Transverse colon (tissue), 4 donors: ENCODE measurements at regions not wholly inside any gene's neighbourhood (a gene's known extent, or its start where the extent isn't known, plus 50 kb on each side); places are given as distances from the start of the nearest gene placed in this dataset.

Experiments
- EP300 ChIP-seq: sonication (generic); formaldehyde crosslinking; IDR thresholded peaks from one replicate; pipeline ENCODE4 v1.6.1; 2017; ENCODE audit warnings: antibody characterized with exemption, low read depth
- POLR2A ChIP-seq: fragments of 450-650 bp; IDR thresholded peaks from one replicate; pipeline ENCODE4 v1.6.1; 2016; ENCODE audit warnings: antibody characterized with exemption, mild to moderate bottlenecking, moderate library complexity
- POLR2AphosphoS5 ChIP-seq, 3 donors: sonication (generic); formaldehyde crosslinking; IDR thresholded peaks; one replicate each; pipeline ENCODE4 v1.6.1; 2016; ENCODE audit warnings: antibody characterized with exemption in 3 of 3
- TF ChIP-seq, protein P1 (sequence below), 5 experiments: fragments of 200-600 bp in 3 of 5; fragments of 450-650 bp in 2 of 5; sonication (generic) in 3 of 5; IDR thresholded peaks; 1 replicate in 2 of 5; 2 replicates in 3 of 5; pipeline ENCODE4 v1.5.1; 2016 to 2017; ENCODE audit warnings: antibody characterized with exemption in 5 of 5, inconsistent platforms in 3 of 5, mild to moderate bottlenecking in 2 of 5, moderate library complexity in 1 of 5

DNA sequence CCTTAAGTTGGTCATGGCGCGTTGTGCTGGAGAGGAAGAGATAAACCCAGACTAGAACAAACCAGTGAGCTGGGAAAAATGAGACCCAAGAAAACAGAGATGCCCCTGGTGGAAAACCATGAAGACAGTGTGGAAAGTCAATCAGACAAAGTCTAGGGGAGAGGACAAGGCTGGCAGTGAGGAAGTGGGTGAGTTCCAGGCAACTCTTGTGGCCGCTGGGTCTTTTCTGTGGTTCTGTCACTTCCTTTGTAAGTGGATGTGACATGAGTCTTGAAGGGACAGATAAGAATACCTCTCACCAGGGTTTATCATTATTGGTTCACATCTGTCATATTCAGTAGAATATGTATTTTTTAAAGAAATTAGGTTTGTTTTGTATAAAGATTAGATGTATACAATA is 738.4 kb downstream of the DHX35 start:
- TF ChIP-seq, protein P1, sequence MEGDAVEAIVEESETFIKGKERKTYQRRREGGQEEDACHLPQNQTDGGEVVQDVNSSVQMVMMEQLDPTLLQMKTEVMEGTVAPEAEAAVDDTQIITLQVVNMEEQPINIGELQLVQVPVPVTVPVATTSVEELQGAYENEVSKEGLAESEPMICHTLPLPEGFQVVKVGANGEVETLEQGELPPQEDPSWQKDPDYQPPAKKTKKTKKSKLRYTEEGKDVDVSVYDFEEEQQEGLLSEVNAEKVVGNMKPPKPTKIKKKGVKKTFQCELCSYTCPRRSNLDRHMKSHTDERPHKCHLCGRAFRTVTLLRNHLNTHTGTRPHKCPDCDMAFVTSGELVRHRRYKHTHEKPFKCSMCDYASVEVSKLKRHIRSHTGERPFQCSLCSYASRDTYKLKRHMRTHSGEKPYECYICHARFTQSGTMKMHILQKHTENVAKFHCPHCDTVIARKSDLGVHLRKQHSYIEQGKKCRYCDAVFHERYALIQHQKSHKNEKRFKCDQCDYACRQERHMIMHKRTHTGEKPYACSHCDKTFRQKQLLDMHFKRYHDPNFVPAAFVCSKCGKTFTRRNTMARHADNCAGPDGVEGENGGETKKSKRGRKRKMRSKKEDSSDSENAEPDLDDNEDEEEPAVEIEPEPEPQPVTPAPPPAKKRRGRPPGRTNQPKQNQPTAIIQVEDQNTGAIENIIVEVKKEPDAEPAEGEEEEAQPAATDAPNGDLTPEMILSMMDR (IDR thresholded peaks at IDR 0.05) = no peak
- TF ChIP-seq POLR2A = no peak
- TF ChIP-seq EP300 = no peak
- TF ChIP-seq POLR2AphosphoS5 (IDR thresholded peaks at IDR 0.05) = no peak
